ENCODE measurements at regions not wholly inside any gene's neighbourhood (a gene's known extent, or its start where the extent isn't known, plus 50 kb on each side); places are given as distances from the start of the nearest gene placed in this dataset.

GRCh38 chr9:78808048-78808447 lies 511.1 kb downstream of the PSAT1 start:
- no peak overlapping the region for H3K4me3 ChIP-seq (replicated peaks; ENCODE audit: low read depth, low read length)
- DNase-seq (ENCODE audit: low read depth), result no peak
- TF ChIP-seq CTCF (IDR thresholded peaks at IDR 0.05; ENCODE audit: low read length, missing control alignments), result no peak

GRCh38 chr9:78811622-78812276 lies 514.8 kb downstream of the PSAT1 start:
- DNase-seq (ENCODE audit: low read depth), result peak; percentile 7
- H3K4me3 ChIP-seq (replicated peaks; ENCODE audit: low read depth, low read length), result no peak overlapping the region
- TF ChIP-seq CTCF (IDR thresholded peaks at IDR 0.05; ENCODE audit: low read length, missing control alignments), result no peak

- H3K4me3 ChIP-seq (replicated peaks; ENCODE audit: low read depth, low read length), result no peak overlapping the region
- no peak for TF ChIP-seq CTCF (IDR thresholded peaks at IDR 0.05; ENCODE audit: low read length, missing control alignments)
- DNase-seq (ENCODE audit: low read depth), result no peak
Measured at GRCh38 chr9:78812665-78813064, 515.7 kb downstream of the PSAT1 start.

- H3K4me3 ChIP-seq (replicated peaks; ENCODE audit: low read depth, low read length), result no peak overlapping the region
- no peak for DNase-seq (ENCODE audit: low read depth)
- no peak for TF ChIP-seq CTCF (IDR thresholded peaks at IDR 0.05; ENCODE audit: low read length, missing control alignments)
Measured at GRCh38 chr9:78813602-78814180, 516.8 kb downstream of the PSAT1 start.

GRCh38 chr9:78821126-78821822 lies 524.3 kb downstream of the PSAT1 start:
- peak; percentile 48 for DNase-seq (ENCODE audit: low read depth)
- peak; percentile 70 for TF ChIP-seq CTCF (IDR thresholded peaks at IDR 0.05; ENCODE audit: low read length, missing control alignments)
- peak overlapping the region; percentile 36 for H3K4me3 ChIP-seq (replicated peaks; ENCODE audit: low read depth, low read length)

GRCh38 chr9:78826527-78826926 lies 529.6 kb downstream of the PSAT1 start:
- H3K4me3 ChIP-seq (replicated peaks; ENCODE audit: low read depth, low read length), result no peak overlapping the region
- DNase-seq (ENCODE audit: low read depth), result no peak
- no peak for TF ChIP-seq CTCF (IDR thresholded peaks at IDR 0.05; ENCODE audit: low read length, missing control alignments)

All from fibroblast of pulmonary artery (primary cell).